DMS153 (cell line): ENCODE measurements at regions not wholly inside any gene's neighbourhood (a gene's known extent, or its start where the extent isn't known, plus 50 kb on each side); places are given as distances from the start of the nearest gene placed in this dataset.

ENCODE experiments used
- DNase-seq: peaks from one replicate; lab custom pipeline; 2025; lab: John Stamatoyannopoulos, UW

GRCh38 chr4:175376287-175376977, 435.6 kb downstream of the GPM6A start:
- no peak for DNase-seq

- DNase-seq: no peak
Measured at GRCh38 chr4:175377203-175377602, 434.9 kb downstream of the GPM6A start.

DNA sequence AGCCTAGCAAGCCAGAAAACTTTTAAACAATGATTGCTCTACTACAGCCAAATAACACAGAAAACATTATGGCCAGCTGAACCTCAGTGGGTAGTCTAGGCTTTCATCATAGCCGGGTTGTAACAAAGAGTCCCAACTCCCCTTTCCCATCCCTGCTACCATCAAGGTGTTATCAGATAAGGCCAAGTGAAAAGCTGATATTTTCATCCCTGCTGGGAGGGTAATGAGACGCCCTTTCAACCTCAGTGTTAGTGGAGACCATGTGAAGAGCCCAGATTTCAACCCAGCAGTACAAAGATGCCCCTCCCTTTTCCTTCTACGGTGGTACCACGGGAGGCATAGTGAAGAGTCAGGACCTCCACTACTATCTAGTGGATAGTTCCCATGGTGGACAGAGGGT, 433.7 kb downstream of the GPM6A start:
- DNase-seq: no peak

DNA sequence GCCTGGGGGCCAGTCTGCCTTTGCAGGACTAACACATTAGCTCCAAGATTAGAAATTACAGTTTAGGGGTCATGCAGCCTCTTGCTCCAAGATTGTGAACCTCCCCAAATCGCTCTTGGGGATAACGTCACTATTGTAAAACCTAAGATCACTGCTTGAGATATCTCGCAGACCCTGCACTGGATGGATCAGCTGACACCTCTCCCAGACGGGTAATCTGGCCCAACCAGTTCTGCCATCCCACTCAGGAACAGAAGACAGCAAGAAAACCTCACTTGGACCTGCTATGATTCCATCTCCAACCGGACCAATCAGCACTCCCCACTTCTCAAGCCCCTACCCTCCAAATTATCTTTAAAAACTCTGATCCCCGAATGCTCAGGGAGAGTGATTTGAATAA, 431.2 kb downstream of the GPM6A start:
- DNase-seq: no peak

DNA sequence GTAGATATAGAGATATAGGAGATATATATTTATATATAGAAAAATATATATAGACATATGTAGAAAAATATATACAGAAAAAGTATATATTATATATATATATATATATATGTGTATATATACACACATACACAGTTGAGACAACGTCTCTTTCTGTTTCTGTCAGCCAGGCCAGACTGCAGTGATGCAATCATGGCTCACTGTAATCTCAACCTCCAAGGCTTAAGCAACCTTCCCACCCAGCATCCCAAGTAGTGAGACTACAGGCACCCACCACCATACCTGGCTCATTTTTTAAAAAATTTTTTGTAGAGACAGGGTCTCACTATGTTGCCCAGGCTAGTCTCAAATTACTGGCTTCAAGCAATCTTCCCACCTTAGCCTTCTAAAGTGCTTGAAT, 426.3 kb downstream of the GPM6A start:
- no peak for DNase-seq

GRCh38 chr4:175386776-175387507, 425.1 kb downstream of the GPM6A start:
- peak; percentile 2 for DNase-seq

DNA sequence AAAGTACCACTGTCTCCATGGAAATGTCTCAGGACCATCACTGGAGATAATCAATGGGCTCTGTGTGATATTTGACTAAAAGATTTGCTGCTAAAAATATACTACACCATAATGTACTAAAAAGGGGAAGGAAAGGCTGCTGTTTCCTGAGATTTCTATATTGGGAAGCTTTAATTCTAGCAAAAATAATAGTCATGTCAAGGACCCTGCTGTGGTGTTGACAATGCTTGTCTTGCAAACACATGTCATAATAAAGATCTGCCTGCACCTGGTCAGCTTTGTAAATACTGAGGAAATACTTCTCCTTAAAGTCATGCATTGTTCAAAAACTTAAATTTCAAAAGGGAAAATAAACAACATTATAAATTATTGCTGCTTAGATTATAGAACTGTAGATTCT, 417.9 kb downstream of the GPM6A start:
- no peak for DNase-seq

GRCh38 chr4:175405961-175406360, 406.1 kb downstream of the GPM6A start:
- no peak for DNase-seq

DNA sequence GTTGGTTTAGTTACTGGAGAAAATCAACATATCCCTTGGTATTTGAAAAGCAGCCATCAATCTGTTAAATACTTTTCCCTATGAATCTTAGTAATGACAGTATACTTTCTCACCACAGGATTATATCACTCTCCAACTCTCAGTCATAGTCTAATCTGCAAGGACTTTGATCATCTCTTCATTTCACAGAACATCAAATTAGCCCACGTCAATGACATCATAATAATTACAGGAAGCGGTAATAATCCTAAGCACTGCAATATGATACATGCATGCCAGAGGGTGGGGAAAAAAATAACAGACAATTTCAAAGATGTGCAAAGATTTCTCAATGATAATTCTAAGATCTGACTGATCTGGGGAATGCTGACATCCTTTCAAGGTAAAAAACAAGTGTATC, 404.1 kb downstream of the GPM6A start:
- DNase-seq: no peak

DNA sequence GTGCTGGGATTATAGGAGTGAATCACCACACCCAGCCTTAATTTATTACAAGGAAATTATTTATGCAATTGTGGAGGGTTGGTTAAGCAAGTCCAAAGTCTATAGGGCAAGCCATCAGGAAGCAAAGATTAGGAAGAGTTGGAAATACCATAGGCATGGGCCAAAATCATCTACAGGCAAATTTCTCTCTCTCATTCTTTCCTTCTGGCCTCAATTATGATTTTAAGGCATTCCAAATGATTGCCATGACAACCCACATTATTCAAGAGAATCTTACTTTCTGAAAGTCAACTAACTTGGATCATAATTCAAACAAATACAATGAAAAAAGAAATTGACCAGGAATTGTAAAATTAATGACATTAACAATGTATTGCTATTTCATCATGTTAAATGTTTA, 400.8 kb downstream of the GPM6A start:
- no peak for DNase-seq

DNA sequence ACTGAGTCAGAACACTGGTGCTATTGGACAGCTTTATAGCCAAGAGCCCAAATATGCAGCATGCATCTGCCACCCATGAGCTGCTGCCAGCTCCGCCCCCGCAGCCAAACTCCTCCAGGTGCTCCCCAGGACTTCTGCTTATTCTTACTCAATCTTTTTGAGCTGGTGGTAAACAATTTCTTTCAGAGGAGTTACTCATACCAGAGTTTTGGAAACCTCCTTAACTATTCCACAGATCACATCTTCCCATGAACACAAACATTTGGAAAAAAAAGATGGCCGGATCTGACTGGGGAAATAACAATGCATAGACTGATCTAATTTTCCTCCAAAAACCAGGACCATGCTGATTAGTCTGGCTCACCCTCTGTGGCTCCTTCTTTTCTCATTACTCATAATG, 399.9 kb downstream of the GPM6A start:
- no peak for DNase-seq

GRCh38 chr4:175412746-175413145, 399.3 kb downstream of the GPM6A start:
- no peak for DNase-seq

GRCh38 chr4:175413561-175413960, 398.5 kb downstream of the GPM6A start:
- DNase-seq: no peak

DNA sequence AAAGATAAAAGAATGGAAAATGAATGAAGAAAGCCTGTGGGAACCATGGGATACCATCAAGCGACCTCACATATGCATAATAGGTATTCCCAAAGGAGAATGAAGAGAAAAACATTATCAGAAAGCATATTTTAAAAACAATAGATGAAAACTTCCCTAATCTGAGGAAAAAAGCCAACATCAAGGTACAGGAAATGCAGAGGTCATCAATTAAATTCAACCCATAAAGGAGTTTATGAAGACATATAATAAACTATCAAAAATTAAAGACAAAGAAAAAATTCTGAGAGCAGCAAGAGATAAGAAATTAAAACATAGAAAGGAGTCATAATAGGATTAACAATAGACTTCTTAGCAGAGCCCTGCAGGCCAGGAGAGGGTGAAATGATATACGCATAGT, 397.5 kb downstream of the GPM6A start:
- DNase-seq: no peak

- no peak for DNase-seq
Measured at GRCh38 chr4:175418516-175418915, 393.5 kb downstream of the GPM6A start.

GRCh38 chr4:175419236-175419718, 392.8 kb downstream of the GPM6A start:
- DNase-seq: no peak

- DNase-seq: no peak
Measured at GRCh38 chr4:175421506-175421905, 390.6 kb downstream of the GPM6A start.

GRCh38 chr4:175422331-175422730, 389.7 kb downstream of the GPM6A start:
- no peak for DNase-seq

DNA sequence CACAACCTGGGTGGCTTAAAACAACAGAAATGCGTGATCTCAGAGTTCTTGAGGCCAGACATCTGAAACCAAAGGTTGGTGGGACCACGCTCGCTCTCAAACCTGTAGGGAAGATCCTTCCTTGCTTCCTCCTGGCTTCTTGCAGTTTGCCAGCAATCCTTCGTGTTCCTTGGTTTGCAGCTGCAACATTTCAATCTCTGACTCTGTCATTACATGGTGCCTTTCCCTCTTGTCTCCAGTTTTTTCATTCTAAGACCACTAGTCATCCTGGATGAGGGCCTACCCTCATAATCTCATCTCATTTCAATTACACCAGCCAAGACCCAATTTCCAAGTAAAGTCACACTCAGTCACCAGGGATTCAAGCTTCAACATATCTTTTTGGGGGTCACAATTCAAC, 388.0 kb downstream of the GPM6A start:
- no peak for DNase-seq

DNA sequence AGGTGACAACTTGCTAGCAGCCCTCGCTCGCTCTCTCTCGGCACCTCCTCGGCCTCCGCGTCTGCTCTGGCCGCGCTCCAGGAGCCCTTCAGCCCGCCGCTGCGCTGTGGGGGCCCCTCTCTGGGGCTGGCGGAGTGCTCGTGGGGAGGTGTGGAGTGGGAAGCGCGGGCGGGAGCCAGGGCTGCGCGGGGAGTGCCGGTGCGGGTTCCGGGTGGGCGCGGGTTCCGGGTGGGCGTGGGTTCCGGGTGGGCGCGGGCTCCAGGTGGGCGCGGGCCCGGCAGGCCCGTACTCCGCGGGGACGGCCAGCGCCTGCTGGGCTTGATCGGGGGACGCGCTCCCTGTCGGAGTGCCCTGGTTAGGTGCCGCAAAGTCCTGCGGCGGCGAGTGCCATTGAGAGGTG, 384.3 kb downstream of the GPM6A start:
- DNase-seq: no peak

- DNase-seq: no peak
Measured at GRCh38 chr4:175431694-175432093, 380.4 kb downstream of the GPM6A start.

DNA sequence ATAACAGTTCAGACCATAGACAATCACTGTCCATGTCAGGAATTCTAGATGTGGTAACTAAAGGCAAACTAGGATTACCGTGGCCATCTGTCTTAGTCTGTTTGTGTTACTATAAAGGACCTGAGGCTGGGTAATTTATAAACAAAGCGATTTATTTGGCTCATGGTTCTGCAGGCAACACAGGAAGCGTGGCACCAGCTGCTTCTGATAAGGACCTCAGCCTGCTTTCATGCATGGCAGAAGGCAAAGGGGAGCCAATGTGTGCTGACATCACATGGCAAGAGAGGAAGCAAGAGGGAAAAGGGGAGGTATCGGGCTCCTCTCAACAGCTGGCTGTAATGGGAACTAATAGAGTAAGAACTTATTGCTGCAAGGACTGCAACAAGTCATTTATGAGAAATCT, 376.7 kb downstream of the GPM6A start:
- DNase-seq: peak; percentile 98

GRCh38 chr4:175436196-175436595, 375.9 kb downstream of the GPM6A start:
- DNase-seq: no peak

DNA sequence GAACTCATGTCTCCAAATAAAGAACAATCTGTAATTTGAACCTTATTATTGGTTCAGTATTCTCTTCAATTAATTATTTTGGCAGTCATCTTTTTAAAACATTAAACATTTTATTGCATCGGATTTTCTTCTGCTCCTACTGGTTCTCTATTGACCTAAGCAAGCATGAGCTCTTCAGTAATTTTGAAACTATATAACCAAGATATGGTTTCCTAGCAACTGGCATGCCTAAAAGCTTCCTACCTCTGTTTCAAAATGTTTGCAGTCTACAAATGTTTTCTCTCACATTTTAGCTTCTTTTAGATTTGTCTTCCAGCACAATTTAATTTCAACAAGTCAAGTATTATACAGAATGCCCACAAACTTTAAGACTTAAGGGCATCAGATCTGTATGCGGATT, 371.3 kb downstream of the GPM6A start:
- DNase-seq: no peak
